Mucosa of descending colon (tissue), 3 donors: ENCODE measurements at regions not wholly inside any gene's neighbourhood (a gene's known extent, or its start where the extent isn't known, plus 50 kb on each side); places are given as distances from the start of the nearest gene placed in this dataset.

ENCODE experiments used
- ATAC-seq: fragments of 200-7000 bp; cut with Tn5 transposase; one replicate; pipeline ENCODE4 v1.9.1; 2020; ENCODE audit warnings: mild to moderate bottlenecking, moderate library complexity
- DNase-seq, 3 donors: peaks; one replicate each; pipeline ENCODE4 v3.0.0-alpha.2; 2020
- H3K36me3 ChIP-seq: fragments of 200-600 bp; one replicate; pipeline ENCODE4 v1.8.0; 2021; ENCODE audit warnings: low read depth, mild to moderate bottlenecking
- H3K4me1 ChIP-seq: fragments of 200-600 bp; one replicate; pipeline ENCODE4 v1.8.0; 2021; ENCODE audit warnings: low read depth, mild to moderate bottlenecking
- H3K4me3 ChIP-seq: fragments of 200-600 bp; one replicate; pipeline ENCODE4 v1.8.0; 2021; ENCODE audit warnings: mild to moderate bottlenecking
- H3K9me3 ChIP-seq: fragments of 200-600 bp; one replicate; pipeline ENCODE4 v1.8.0; 2021; ENCODE audit warnings: mild to moderate bottlenecking
- CTCF ChIP-seq: fragments of 200-600 bp; IDR thresholded peaks from one replicate; pipeline ENCODE4 v1.8.0; 2022; ENCODE audit warnings: antibody characterized with exemption, mild to moderate bottlenecking
- intact Hi-C, 2 donors: fragments of 100-400 bp; cut with DNase I in 1 of 2; cut with micrococcal nuclease in 1 of 2; formaldehyde crosslinking; loops; one replicate each; pipeline versions ENCODE4 v1.11.0 to v1.11.1; 2022; cut with DNase I, micrococcal nuclease
- donor health status: DM: no; HTN: no; CAD: no; lungs with moderate emphysema.
- donor health status: DM: no; HTN: no; CAD: no.
- donor health status: DM: no; HTN: yes; CAD: no.

GRCh38 chr7:38120076-38120475 lies 58.0 kb upstream of the STARD3NL start:
- Histone ChIP-seq H3K9me3 (no peaks in the 10 kb centered on the region), H3K4me3 (no peak overlapping the region), H3K36me3 (no peaks in the 10 kb centered on the region), H3K4me1 (no peaks in the 10 kb centered on the region)
- DNase-seq: no peak
- no peak for TF ChIP-seq CTCF
- ATAC-seq: no peak
- intact Hi-C loops: no loop called here

GRCh38 chr7:38122501-38122900 lies 55.5 kb upstream of the STARD3NL start:
- intact Hi-C loops: no loop called here
- Histone ChIP-seq H3K9me3 (no peaks in the 10 kb centered on the region), H3K36me3 (no peaks in the 10 kb centered on the region), H3K4me1 (no peaks in the 10 kb centered on the region), H3K4me3 (no peak overlapping the region)
- ATAC-seq: no peak
- DNase-seq: no peak
- no peak for TF ChIP-seq CTCF

GRCh38 chr7:38123494-38123893 lies 54.6 kb upstream of the STARD3NL start:
- Histone ChIP-seq H3K9me3 (no peaks in the 10 kb centered on the region), H3K4me3 (no peak overlapping the region), H3K4me1 (no peaks in the 10 kb centered on the region), H3K36me3 (no peaks in the 10 kb centered on the region)
- DNase-seq: no peak
- no peak for ATAC-seq
- intact Hi-C loops: no loop called here
- TF ChIP-seq CTCF: no peak

GRCh38 chr7:38127216-38128207 lies 50.5 kb upstream of the STARD3NL start:
- no peaks in the 10 kb centered on the region for H3K36me3 ChIP-seq
- H3K9me3 ChIP-seq: no peaks in the 10 kb centered on the region
- intact Hi-C loops: no loop called here
- DNase-seq: no peak
- no peak for ATAC-seq
- no peak for TF ChIP-seq CTCF
- no peak overlapping the region for H3K4me3 ChIP-seq
- no peaks in the 10 kb centered on the region for H3K4me1 ChIP-seq
